Suprapubic skin (tissue), 3 donors: ENCODE measurements at regions not wholly inside any gene's neighbourhood (a gene's known extent, or its start where the extent isn't known, plus 50 kb on each side); places are given as distances from the start of the nearest gene placed in this dataset.

Experiments used
- EP300 ChIP-seq: sonication (generic); formaldehyde crosslinking; IDR thresholded peaks from one replicate; pipeline ENCODE4 v1.6.1; 2017; ENCODE audit warnings: antibody characterized with exemption
- TF ChIP-seq, protein P1 (sequence below), 2 donors: fragments of 200-600 bp in 1 of 2; fragments of 450-650 bp in 1 of 2; sonication (generic) in 1 of 2; IDR thresholded peaks; one replicate each; pipeline ENCODE4 v1.5.1; 2016 to 2019; ENCODE audit warnings: antibody characterized with exemption in 2 of 2, mild to moderate bottlenecking in 1 of 2, moderate library complexity in 1 of 2

DNA sequence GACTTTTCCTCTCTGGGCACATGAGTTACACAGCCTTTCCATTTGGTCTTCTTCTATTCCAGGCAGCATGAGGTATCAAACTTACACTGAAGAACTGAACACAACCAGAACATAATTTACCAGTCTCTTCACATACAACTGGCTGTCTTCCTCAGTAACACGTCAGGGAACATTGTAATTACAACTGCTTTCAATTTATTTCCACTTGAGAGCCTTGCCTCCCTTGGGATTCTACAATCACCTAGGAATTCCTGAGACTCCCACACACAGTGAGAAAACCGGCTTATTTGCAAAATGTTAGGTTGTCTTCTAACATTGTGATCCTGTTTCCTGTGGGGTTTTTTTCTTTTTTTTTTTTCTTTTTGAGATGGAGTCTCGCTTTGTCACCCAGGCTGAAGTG is 149.9 kb downstream of the TMX3 start:
- TF ChIP-seq, protein P1, sequence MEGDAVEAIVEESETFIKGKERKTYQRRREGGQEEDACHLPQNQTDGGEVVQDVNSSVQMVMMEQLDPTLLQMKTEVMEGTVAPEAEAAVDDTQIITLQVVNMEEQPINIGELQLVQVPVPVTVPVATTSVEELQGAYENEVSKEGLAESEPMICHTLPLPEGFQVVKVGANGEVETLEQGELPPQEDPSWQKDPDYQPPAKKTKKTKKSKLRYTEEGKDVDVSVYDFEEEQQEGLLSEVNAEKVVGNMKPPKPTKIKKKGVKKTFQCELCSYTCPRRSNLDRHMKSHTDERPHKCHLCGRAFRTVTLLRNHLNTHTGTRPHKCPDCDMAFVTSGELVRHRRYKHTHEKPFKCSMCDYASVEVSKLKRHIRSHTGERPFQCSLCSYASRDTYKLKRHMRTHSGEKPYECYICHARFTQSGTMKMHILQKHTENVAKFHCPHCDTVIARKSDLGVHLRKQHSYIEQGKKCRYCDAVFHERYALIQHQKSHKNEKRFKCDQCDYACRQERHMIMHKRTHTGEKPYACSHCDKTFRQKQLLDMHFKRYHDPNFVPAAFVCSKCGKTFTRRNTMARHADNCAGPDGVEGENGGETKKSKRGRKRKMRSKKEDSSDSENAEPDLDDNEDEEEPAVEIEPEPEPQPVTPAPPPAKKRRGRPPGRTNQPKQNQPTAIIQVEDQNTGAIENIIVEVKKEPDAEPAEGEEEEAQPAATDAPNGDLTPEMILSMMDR (IDR thresholded peaks at IDR 0.05) = no peak
- TF ChIP-seq EP300 = no peak
